Esophagus squamous epithelium (tissue), 4 donors: ENCODE measurements at regions not wholly inside any gene's neighbourhood (a gene's known extent, or its start where the extent isn't known, plus 50 kb on each side); places are given as distances from the start of the nearest gene placed in this dataset.

Experiments used
- POLR2A ChIP-seq, 4 donors: fragments of 450-650 bp; IDR thresholded peaks; one replicate each; pipeline ENCODE4 v1.6.1; 2017; ENCODE audit warnings: antibody characterized with exemption in 4 of 4, mild to moderate bottlenecking in 4 of 4, moderate library complexity in 3 of 4
- TF ChIP-seq, protein P1 (sequence below), 6 experiments: fragments of 450-650 bp in 4 of 6; fragments of 200-600 bp in 2 of 6; sonication (generic) in 2 of 6; IDR thresholded peaks; one replicate each; pipeline ENCODE4 v1.5.1; 2016 to 2019; ENCODE audit warnings: antibody characterized with exemption in 6 of 6, mild to moderate bottlenecking in 4 of 6, moderate library complexity in 4 of 6

GRCh38 chr10:34869135-34869836, 54.2 kb upstream of the PARD3 start:
- TF ChIP-seq, protein P1, sequence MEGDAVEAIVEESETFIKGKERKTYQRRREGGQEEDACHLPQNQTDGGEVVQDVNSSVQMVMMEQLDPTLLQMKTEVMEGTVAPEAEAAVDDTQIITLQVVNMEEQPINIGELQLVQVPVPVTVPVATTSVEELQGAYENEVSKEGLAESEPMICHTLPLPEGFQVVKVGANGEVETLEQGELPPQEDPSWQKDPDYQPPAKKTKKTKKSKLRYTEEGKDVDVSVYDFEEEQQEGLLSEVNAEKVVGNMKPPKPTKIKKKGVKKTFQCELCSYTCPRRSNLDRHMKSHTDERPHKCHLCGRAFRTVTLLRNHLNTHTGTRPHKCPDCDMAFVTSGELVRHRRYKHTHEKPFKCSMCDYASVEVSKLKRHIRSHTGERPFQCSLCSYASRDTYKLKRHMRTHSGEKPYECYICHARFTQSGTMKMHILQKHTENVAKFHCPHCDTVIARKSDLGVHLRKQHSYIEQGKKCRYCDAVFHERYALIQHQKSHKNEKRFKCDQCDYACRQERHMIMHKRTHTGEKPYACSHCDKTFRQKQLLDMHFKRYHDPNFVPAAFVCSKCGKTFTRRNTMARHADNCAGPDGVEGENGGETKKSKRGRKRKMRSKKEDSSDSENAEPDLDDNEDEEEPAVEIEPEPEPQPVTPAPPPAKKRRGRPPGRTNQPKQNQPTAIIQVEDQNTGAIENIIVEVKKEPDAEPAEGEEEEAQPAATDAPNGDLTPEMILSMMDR (IDR thresholded peaks at IDR 0.05), result no peak
- no peak for TF ChIP-seq POLR2A (IDR thresholded peaks at IDR 0.05)
